HL-60 (cell line): ENCODE measurements at regions not wholly inside any gene's neighbourhood (a gene's known extent, or its start where the extent isn't known, plus 50 kb on each side); places are given as distances from the start of the nearest gene placed in this dataset.

Source experiments
- DNase-seq, 2 experiments: peaks; one replicate each; pipeline ENCODE4 v3.0.0-alpha.2; 2010 to 2020; ENCODE audit warnings: low read depth in 1 of 2, low spot score in 1 of 2
- H3K27ac ChIP-seq: fragments of 250-450 bp; sonication (Bioruptor Pico); replicated peaks from 2 replicates; pipeline ENCODE4 v1.5.1; 2020; ENCODE audit warnings: mild to moderate bottlenecking, moderate library complexity
- H3K27me3 ChIP-seq: fragments of 250-450 bp; sonication (Bioruptor Pico); 2 replicates; pipeline ENCODE4 v1.5.1; 2021; ENCODE audit warnings: mild to moderate bottlenecking, moderate library complexity; ENCODE audit not compliant: insufficient read depth, poor library complexity, severe bottlenecking
- H3K4me3 ChIP-seq: replicated peaks from 2 replicates; pipeline ENCODE4 v1.5.1; 2011; ENCODE audit warnings: mild to moderate bottlenecking, control low read depth, low read length; ENCODE audit not compliant: insufficient read depth
- CTCF ChIP-seq: IDR thresholded peaks from one replicate; pipeline ENCODE4 v1.5.1; 2011; ENCODE audit warnings: low read length, control low read depth, inconsistent platforms; ENCODE audit not compliant: insufficient read depth
- GABPA ChIP-seq: IDR thresholded peaks from 2 replicates; pipeline ENCODE4 v1.6.1; 2012; ENCODE audit warnings: low read depth
- POLR2AphosphoS5 ChIP-seq: IDR thresholded peaks from 2 replicates; pipeline ENCODE4 v1.6.1; 2012; ENCODE audit warnings: low read depth
- REST ChIP-seq: IDR thresholded peaks from 2 replicates; pipeline ENCODE4 v1.6.1; 2012; ENCODE audit warnings: low read depth; ENCODE audit not compliant: insufficient replicate concordance
- SPI1 ChIP-seq: IDR thresholded peaks from 2 replicates; pipeline ENCODE4 v1.6.1; 2012; ENCODE audit warnings: low read depth, mild to moderate bottlenecking, borderline replicate concordance

GRCh38 chr2:21643180-21643579, 519.4 kb downstream of the TDRD15 start:
- TF ChIP-seq POLR2AphosphoS5 (no peak), GABPA (no peak), SPI1 (no peak), REST (no peak), CTCF (no peak)

GRCh38 chr2:21644266-21644665, 520.5 kb downstream of the TDRD15 start:
- TF ChIP-seq POLR2AphosphoS5 (no peak), GABPA (no peak), CTCF (no peak), SPI1 (no peak), REST (no peak)
- no peak overlapping the region for H3K27ac ChIP-seq
- DNase-seq, result no peak
- no peak overlapping the region for H3K4me3 ChIP-seq
- H3K27me3 ChIP-seq, result no peaks in the 10 kb centered on the region

More at GRCh38 chr2:21643180-21643579, 519.4 kb downstream of the TDRD15 start:
- H3K4me3 ChIP-seq, result no peak overlapping the region
- no peaks in the 10 kb centered on the region for H3K27me3 ChIP-seq
- no peak for DNase-seq
- no peak overlapping the region for H3K27ac ChIP-seq

- DNase-seq, result no peak
- H3K4me3 ChIP-seq, result no peak overlapping the region
- TF ChIP-seq POLR2AphosphoS5 (no peak), SPI1 (no peak)
- H3K27me3 ChIP-seq, result no peaks in the 10 kb centered on the region
- H3K27ac ChIP-seq, result no peak overlapping the region
Measured at GRCh38 chr2:21646345-21646744, 522.6 kb downstream of the TDRD15 start.

- Histone ChIP-seq H3K27me3 (no peaks in the 10 kb centered on the region), H3K27ac (no peak overlapping the region), H3K4me3 (no peak overlapping the region)
- DNase-seq, result no peak
- TF ChIP-seq GABPA (no peak), REST (no peak), POLR2AphosphoS5 (no peak), SPI1 (no peak), CTCF (no peak)
Measured at GRCh38 chr2:21650569-21650968, 526.8 kb downstream of the TDRD15 start.
